ENCODE measurements at regions not wholly inside any gene's neighbourhood (a gene's known extent, or its start where the extent isn't known, plus 50 kb on each side); places are given as distances from the start of the nearest gene placed in this dataset.

GRCh38 chr5:106646106-106646505 lies 1024.6 kb downstream of the EFNA5 start (continued):
- TF ChIP-seq, protein P1, sequence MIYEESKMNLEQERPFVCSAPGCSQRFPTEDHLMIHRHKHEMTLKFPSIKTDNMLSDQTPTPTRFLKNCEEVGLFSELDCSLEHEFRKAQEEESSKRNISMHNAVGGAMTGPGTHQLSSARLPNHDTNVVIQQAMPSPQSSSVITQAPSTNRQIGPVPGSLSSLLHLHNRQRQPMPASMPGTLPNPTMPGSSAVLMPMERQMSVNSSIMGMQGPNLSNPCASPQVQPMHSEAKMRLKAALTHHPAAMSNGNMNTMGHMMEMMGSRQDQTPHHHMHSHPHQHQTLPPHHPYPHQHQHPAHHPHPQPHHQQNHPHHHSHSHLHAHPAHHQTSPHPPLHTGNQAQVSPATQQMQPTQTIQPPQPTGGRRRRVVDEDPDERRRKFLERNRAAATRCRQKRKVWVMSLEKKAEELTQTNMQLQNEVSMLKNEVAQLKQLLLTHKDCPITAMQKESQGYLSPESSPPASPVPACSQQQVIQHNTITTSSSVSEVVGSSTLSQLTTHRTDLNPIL (CRISPR knock-in tag; IDR thresholded peaks at IDR 0.05; ENCODE audit: low read depth), result no peak

- ATAC-seq, result no peak
- TF ChIP-seq, protein P2, sequence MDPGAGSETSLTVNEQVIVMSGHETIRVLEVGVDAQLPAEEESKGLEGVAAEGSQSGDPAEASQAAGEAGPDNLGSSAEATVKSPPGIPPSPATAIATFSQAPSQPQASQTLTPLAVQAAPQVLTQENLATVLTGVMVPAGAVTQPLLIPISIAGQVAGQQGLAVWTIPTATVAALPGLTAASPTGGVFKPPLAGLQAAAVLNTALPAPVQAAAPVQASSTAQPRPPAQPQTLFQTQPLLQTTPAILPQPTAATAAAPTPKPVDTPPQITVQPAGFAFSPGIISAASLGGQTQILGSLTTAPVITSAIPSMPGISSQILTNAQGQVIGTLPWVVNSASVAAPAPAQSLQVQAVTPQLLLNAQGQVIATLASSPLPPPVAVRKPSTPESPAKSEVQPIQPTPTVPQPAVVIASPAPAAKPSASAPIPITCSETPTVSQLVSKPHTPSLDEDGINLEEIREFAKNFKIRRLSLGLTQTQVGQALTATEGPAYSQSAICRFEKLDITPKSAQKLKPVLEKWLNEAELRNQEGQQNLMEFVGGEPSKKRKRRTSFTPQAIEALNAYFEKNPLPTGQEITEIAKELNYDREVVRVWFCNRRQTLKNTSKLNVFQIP (CRISPR knock-in tag; IDR thresholded peaks at IDR 0.05; ENCODE audit: borderline replicate concordance, low read depth), result no peak
- TF ChIP-seq ZFP3 (CRISPR knock-in tag; IDR thresholded peaks at IDR 0.05) (no peak), ZC3H10 (CRISPR knock-in tag; IDR thresholded peaks at IDR 0.05) (no peak), ZNF565 (CRISPR knock-in tag; conservative IDR thresholded peaks at IDR 0.05; ENCODE audit: low read depth) (no peak), RARB (CRISPR knock-in tag; IDR thresholded peaks at IDR 0.05) (no peak)
- TF ChIP-seq, protein P1 (CRISPR knock-in tag; IDR thresholded peaks at IDR 0.05; ENCODE audit: low read depth), result no peak
These were observed 1030.2 kb downstream of the EFNA5 start for GRCh38 chr5:106640511-106640910.

GRCh38 chr5:106639488-106639887 lies 1031.2 kb downstream of the EFNA5 start:
- no peak for ATAC-seq
- TF ChIP-seq ISL1 (CRISPR knock-in tag; IDR thresholded peaks at IDR 0.05) (no peak), PATZ1 (CRISPR knock-in tag; IDR thresholded peaks at IDR 0.05; ENCODE audit: borderline replicate concordance) (no peak), ZNF70 (CRISPR knock-in tag; IDR thresholded peaks at IDR 0.05) (no peak), ARNTL (CRISPR knock-in tag; IDR thresholded peaks at IDR 0.05; ENCODE audit: borderline replicate concordance, low read depth) (no peak), ESRRG (CRISPR knock-in tag; IDR thresholded peaks at IDR 0.05) (no peak), ZC3H10 (CRISPR knock-in tag; IDR thresholded peaks at IDR 0.05) (no peak), BACH2 (CRISPR knock-in tag; IDR thresholded peaks at IDR 0.05; ENCODE audit: borderline replicate concordance) (no peak), ZFP30 (CRISPR knock-in tag; IDR thresholded peaks at IDR 0.05) (no peak)
- TF ChIP-seq, protein P1 (CRISPR knock-in tag; IDR thresholded peaks at IDR 0.05; ENCODE audit: low read depth), result no peak
- TF ChIP-seq, protein P2 (CRISPR knock-in tag; IDR thresholded peaks at IDR 0.05; ENCODE audit: borderline replicate concordance, low read depth), result no peak

GRCh38 chr5:106637275-106637674 lies 1033.5 kb downstream of the EFNA5 start:
- TF ChIP-seq SNAI2 (CRISPR knock-in tag; IDR thresholded peaks at IDR 0.05), result no peak
- peak; percentile 36; the same call in 1 of the 2 replicates for TF ChIP-seq ZC3H10 (CRISPR knock-in tag; IDR thresholded peaks at IDR 0.05)
- TF ChIP-seq ISL1 (CRISPR knock-in tag; IDR thresholded peaks at IDR 0.05), result peak; percentile 36; the same call in 1 of the 2 replicates
- no peak for TF ChIP-seq GLIS3 (CRISPR knock-in tag; IDR thresholded peaks at IDR 0.05)
- ATAC-seq, result no peak

- TF ChIP-seq ISL1 (CRISPR knock-in tag; IDR thresholded peaks at IDR 0.05) (peak; percentile 90), TCF4 (CRISPR knock-in tag; IDR thresholded peaks at IDR 0.05; ENCODE audit: borderline replicate concordance) (no peak)
- TF ChIP-seq, protein P3, sequence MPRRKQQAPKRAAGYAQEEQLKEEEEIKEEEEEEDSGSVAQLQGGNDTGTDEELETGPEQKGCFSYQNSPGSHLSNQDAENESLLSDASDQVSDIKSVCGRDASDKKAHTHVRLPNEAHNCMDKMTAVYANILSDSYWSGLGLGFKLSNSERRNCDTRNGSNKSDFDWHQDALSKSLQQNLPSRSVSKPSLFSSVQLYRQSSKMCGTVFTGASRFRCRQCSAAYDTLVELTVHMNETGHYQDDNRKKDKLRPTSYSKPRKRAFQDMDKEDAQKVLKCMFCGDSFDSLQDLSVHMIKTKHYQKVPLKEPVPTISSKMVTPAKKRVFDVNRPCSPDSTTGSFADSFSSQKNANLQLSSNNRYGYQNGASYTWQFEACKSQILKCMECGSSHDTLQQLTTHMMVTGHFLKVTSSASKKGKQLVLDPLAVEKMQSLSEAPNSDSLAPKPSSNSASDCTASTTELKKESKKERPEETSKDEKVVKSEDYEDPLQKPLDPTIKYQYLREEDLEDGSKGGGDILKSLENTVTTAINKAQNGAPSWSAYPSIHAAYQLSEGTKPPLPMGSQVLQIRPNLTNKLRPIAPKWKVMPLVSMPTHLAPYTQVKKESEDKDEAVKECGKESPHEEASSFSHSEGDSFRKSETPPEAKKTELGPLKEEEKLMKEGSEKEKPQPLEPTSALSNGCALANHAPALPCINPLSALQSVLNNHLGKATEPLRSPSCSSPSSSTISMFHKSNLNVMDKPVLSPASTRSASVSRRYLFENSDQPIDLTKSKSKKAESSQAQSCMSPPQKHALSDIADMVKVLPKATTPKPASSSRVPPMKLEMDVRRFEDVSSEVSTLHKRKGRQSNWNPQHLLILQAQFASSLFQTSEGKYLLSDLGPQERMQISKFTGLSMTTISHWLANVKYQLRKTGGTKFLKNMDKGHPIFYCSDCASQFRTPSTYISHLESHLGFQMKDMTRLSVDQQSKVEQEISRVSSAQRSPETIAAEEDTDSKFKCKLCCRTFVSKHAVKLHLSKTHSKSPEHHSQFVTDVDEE (CRISPR knock-in tag; IDR thresholded peaks at IDR 0.05), result no peak
- TF ChIP-seq, protein P1 (CRISPR knock-in tag; IDR thresholded peaks at IDR 0.05; ENCODE audit: low read depth), result no peak
- ATAC-seq, result peak; percentile 55
These were observed 1036.4 kb downstream of the EFNA5 start for GRCh38 chr5:106634375-106634774.
